OCI-LY3 (cell line): ENCODE measurements at regions not wholly inside any gene's neighbourhood (a gene's known extent, or its start where the extent isn't known, plus 50 kb on each side); places are given as distances from the start of the nearest gene placed in this dataset.

ENCODE experiments used
- EZH2phosphoT487 ChIP-seq: fragments of 200-600 bp; shearing (Covaris generic); IDR thresholded peaks from 2 replicates; pipeline ENCODE4 v1.6.1; 2018; ENCODE audit warnings: antibody characterized with exemption, mixed run types, low read depth
- TF ChIP-seq, protein P1 (sequence below): fragments of 200-600, 300-600 bp; sonication (generic); IDR thresholded peaks from 2 replicates; pipeline ENCODE4 v1.5.1; 2014; ENCODE audit warnings: antibody characterized with exemption, low read length, low read depth

DNA sequence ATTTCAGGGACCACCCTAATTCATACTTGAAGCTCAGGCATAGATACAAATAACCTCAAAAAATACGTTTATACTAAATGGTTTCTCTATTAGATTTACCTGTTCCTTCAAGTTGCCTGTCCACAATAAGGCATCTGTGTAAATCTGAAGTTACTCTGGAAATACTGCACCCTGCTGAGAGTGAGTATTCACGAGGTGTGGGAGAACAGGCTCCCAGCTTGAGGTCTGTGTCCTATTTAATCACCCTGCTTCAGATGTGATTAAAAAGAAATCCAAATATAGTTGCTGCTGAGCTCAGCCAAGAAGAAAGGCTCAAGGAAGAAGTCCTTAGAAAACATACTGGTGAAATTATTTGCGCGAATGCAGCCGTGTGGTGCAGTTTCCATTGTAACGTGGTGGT is 136.8 kb downstream of the KLF6 start:
- TF ChIP-seq, protein P1, sequence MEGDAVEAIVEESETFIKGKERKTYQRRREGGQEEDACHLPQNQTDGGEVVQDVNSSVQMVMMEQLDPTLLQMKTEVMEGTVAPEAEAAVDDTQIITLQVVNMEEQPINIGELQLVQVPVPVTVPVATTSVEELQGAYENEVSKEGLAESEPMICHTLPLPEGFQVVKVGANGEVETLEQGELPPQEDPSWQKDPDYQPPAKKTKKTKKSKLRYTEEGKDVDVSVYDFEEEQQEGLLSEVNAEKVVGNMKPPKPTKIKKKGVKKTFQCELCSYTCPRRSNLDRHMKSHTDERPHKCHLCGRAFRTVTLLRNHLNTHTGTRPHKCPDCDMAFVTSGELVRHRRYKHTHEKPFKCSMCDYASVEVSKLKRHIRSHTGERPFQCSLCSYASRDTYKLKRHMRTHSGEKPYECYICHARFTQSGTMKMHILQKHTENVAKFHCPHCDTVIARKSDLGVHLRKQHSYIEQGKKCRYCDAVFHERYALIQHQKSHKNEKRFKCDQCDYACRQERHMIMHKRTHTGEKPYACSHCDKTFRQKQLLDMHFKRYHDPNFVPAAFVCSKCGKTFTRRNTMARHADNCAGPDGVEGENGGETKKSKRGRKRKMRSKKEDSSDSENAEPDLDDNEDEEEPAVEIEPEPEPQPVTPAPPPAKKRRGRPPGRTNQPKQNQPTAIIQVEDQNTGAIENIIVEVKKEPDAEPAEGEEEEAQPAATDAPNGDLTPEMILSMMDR = no peak
- TF ChIP-seq EZH2phosphoT487 = no peak
